H1 (cell line): ENCODE measurements at regions not wholly inside any gene's neighbourhood (a gene's known extent, or its start where the extent isn't known, plus 50 kb on each side); places are given as distances from the start of the nearest gene placed in this dataset.

Experiments used
- JUN ChIP-seq: IDR thresholded peaks from 2 replicates; pipeline ENCODE4 v1.6.1; 2011; ENCODE audit warnings: low read depth, mild to moderate bottlenecking, improper control_type of control experiment, low read length

- TF ChIP-seq JUN: no peak
- TF ChIP-seq, all 59 proteins: peak for 0
These were observed 510.0 kb downstream of the INSC start (continued) for GRCh38 chr11:15624701-15625100.
